GM19239 (cell line): ENCODE measurements at regions not wholly inside any gene's neighbourhood (a gene's known extent, or its start where the extent isn't known, plus 50 kb on each side); places are given as distances from the start of the nearest gene placed in this dataset.
"Not testable (repeated sequence)": the region's sequence is repeated elsewhere in the genome, so short reads cannot be mapped to it uniquely, and the experiment has no call there.

Experiments
- DNase-seq: peaks from one replicate; pipeline ENCODE4 v3.0.0; 2011; ENCODE audit warnings: low spot score; ENCODE audit not compliant: insufficient read length
- FAIRE-seq: peaks from 2 replicates; lab custom pipeline; 2011; peaks lifted over from hg19 to GRCh38; lab: Jason Lieb, UNC

DNA sequence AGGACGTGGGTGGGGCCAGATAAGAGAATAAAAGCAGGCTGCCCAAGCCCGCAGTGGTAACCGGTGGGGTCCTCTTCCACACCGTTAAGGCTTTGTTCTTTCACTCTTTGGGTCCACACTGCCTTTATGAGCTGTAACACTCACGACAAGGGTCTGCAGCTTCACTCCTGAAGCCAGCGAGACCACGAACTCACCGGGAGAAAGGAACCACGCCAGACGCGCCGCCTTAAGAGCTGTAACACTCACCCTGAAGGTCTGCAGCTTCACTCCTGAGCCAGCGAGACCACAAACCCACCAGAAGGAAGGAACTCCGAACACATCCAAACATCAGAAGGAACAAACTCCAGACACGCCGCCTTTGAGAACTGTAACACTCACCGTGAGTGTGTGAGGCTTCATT is 203.9 kb upstream of the HNRNPA3 start:
- not testable (repeated sequence) for FAIRE-seq, DNase-seq

- FAIRE-seq (no peak), DNase-seq (no peak)
Observed at GRCh38 chr2:177010146-177010545, 202.4 kb upstream of the HNRNPA3 start.

DNA sequence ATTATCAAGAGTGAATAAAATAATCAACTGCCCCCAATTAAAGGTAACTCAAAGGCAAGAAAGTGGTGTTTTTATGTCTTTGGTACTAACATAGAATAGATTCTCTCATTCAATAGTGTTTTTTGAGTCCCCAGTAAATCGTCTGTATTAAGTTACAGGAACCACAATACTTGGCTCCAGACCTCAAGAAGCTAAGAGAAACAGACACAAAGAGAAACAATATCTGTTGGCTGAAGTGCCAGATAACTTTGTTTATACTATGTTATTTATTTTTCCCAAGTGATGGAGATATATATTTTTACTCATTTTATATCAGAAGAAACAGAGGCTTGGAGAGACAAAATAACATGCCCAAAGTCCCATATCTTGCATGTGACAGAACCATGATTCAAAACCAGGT is 201.7 kb upstream of the HNRNPA3 start:
- DNase-seq (no peak), FAIRE-seq (no peak)

- no peak for FAIRE-seq
- DNase-seq = no peak
Observed at GRCh38 chr2:177014946-177015345, 197.6 kb upstream of the HNRNPA3 start.

GRCh38 chr2:177015356-177015923 is 197.2 kb upstream of the HNRNPA3 start:
- DNase-seq (no peak), FAIRE-seq (no peak)

GRCh38 chr2:177020524-177021119 is 192.0 kb upstream of the HNRNPA3 start:
- DNase-seq (no peak), FAIRE-seq (no peak)

DNA sequence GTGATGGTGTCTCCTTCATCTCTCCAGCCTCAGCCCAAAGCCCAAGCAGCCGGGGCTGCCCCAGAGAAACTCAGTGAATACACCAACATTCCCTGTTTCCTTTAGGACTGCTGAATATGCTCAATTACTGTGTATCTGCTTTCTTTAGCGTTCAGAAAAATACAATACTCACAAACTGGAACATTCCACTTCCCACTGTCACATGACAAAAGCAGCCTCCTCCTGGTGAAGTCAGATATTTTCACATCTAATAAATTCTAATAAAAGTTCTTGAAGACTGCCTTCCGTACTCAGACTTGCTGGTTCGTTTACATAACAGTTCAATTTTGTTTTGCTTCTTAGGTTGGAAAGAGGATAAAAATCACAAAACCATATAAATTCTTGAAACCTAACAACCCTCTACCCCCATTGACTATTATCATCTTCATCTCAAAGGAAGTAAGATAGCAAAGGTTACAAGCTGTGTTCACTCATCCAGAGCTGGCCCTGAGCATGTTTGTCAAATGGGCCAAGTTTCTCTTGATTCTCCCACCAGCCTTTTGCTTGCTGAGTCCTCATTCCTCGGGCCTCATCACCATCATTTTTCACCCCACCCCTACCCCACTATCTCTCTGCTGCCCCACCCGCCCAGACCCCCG is 190.8 kb upstream of the HNRNPA3 start:
- FAIRE-seq (no peak), DNase-seq (no peak)

DNA sequence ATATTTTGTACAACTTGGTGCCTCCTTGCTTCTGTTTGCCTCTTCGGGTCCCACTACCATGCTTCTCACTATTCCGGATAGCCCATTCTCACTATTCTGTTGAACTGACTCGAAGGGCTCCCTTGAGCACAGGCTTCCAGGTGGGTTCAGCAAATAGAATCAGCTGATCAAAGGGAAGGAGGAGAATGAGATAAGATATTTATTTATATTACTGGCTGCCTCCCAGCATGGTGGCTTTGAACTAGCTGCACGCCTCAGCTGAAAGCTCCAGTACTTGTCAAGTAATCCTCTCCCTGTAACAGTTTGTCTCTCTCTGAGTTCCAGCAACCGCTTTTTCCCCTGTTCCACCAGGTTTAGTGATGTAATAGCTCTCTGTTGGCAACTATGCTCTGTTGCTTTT is 187.8 kb upstream of the HNRNPA3 start:
- FAIRE-seq = no peak
- DNase-seq = no peak

- FAIRE-seq (no peak), DNase-seq (no peak)
Observed at GRCh38 chr2:177026253-177026652, 186.3 kb upstream of the HNRNPA3 start.

DNA sequence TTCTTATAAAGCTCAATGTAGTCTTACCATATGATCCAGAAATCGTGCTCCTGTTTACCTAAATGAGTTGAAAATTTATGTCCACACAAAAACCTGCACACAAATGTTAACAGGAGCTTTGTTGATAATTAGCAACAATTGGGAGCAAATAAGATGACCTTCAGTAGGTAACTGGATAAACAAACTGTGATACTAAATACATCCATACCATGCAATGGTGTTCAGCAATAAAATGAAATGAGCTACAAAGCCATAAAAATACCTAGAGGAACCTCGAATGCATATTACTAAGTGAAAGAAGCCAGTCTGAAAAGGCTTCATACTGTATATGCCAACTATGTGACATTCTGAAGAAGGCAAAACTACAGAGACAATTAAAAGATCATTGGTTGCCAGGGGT is 185.6 kb upstream of the HNRNPA3 start:
- FAIRE-seq = no peak

GRCh38 chr2:177028296-177028695 is 184.3 kb upstream of the HNRNPA3 start:
- DNase-seq (no peak), FAIRE-seq (no peak)

More for the DNA sequence above, 185.6 kb upstream of the HNRNPA3 start:
- no peak for DNase-seq

DNA sequence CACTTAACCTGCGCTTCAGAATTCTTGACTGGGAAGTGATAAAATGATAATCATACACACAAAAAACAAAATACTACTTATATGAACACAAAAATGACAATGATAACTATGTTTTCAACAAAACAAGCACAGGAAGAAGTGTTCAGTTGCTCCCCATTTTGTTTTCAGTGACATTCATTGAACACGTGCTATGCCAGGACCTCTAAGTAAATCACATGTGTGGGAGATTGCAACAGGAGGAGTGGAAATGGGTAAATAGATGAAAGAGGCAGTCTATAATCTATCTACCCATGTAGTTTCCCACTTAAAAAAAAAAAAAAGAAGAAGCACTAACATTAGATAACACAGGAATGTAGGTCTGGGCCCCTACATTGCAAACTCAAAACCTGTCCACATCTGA is 183.5 kb upstream of the HNRNPA3 start:
- FAIRE-seq (no peak), DNase-seq (no peak)

DNA sequence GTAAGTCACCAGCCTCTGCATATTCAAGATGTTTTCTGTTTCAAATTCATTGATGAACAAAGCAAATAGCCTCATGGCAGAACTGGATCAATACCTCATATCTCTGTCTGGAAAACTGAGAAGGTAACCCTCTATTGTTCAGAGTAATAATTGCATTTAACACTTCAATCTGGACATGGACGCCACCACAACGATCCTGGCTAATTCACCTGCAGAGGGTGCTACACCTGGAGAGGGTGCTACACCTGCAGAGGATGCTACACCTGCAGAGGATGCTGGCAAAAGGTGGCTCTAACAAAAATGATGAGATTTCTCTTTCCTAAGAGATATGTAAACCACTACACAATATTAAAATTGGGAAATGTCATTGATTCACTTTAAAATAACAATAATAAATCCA is 183.1 kb upstream of the HNRNPA3 start:
- FAIRE-seq (no peak), DNase-seq (no peak)

GRCh38 chr2:177029901-177030300 is 182.7 kb upstream of the HNRNPA3 start:
- DNase-seq (no peak), FAIRE-seq (no peak)

- FAIRE-seq (no peak), DNase-seq (no peak)
Observed at GRCh38 chr2:177030451-177031105, 182.0 kb upstream of the HNRNPA3 start.

DNA sequence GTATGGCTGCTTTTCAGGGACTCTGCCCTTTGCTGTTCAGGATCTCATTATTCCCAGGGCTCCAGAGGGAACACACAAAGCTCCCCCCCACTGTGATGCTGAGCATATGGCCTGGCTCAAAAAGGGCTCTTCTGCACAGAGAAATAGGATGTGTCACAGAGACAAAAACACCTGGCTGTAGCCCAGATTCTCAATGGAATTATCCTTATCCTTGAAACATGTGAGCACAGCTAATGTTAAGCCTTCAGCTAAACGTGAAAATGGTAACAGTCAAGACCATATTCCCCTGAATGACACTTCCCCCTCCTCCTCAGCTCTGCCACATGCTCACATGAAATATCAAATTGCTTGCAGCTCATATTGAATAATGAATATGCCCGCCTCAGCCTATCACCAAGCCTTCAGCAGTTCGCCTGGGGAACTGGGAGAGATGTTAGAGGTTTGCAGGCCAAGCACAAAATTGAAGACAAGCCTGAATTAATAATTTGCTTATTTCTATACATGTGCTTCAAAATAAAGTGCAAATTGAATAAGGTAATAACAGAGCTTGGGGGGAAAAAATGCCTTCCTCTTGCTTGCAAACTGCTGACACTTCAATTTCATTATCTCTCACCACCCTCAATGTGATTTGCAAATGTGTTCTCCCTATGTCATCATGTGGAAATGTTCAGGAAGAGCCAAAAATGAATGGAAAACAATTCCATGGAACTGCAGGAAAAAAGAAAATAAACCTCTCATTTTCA is 181.0 kb upstream of the HNRNPA3 start:
- no peak for FAIRE-seq
- no peak for DNase-seq

DNA sequence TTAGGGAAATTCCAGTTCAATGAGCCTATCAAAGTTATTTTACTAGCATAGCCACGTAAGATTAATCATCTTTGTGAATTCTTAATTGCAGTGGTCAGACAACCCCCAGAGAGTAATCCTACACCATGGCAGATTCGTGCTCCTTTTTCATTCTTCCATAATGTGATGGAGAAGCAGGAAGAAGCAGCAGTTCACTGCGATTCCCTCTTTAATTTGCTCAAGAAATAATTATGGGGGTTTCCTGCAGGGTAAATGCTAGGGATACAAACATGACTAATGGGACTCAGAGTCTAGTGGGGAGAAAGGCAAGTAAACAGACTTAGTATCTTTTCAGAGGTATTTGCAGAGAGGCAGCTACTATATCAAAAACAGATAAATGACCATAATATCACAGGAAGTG is 175.8 kb upstream of the HNRNPA3 start:
- FAIRE-seq (no peak), DNase-seq (no peak)

- FAIRE-seq = no peak
- no peak for DNase-seq
Observed at GRCh38 chr2:177037569-177037968, 175.0 kb upstream of the HNRNPA3 start.

DNA sequence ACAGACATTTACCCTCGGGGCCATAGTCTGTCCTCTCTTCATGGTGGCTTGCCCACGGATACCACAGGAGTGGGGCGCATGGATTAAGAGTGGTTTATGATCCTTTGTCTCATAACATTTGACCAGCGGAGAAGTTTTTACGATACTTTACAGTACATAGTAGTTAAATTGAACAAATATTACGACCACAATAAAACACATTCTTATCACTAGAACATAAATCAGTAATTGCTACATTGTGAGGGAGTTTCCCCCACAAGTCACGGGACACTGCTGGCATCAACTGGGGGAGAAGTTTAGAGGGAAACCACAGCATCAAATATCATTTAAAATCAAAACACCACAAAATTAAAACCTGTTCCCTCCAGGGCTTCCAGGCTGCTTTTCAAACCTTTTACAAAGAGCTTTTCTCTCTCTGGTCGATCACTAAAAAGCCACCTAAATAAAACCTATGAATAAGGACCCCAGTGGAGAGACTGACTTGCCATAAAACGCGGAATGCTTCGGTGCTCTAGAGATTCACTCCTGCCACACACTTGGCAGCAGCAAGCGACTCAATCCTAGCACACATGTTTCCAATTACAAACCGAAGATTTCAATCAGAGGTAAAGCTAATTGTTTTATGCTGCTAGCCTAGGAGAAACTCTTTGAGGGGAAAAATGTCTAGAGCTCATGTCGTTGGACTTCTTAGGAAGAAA is 173.7 kb upstream of the HNRNPA3 start:
- FAIRE-seq (no peak), DNase-seq (no peak)

- DNase-seq (no peak), FAIRE-seq (no peak)
Observed at GRCh38 chr2:177042311-177042710, 170.3 kb upstream of the HNRNPA3 start.
